NCI-H69 (cell line): ENCODE measurements at regions not wholly inside any gene's neighbourhood (a gene's known extent, or its start where the extent isn't known, plus 50 kb on each side); places are given as distances from the start of the nearest gene placed in this dataset.

Experiments
- DNase-seq: peaks from one replicate; lab custom pipeline; 2025; lab: John Stamatoyannopoulos, UW

DNA sequence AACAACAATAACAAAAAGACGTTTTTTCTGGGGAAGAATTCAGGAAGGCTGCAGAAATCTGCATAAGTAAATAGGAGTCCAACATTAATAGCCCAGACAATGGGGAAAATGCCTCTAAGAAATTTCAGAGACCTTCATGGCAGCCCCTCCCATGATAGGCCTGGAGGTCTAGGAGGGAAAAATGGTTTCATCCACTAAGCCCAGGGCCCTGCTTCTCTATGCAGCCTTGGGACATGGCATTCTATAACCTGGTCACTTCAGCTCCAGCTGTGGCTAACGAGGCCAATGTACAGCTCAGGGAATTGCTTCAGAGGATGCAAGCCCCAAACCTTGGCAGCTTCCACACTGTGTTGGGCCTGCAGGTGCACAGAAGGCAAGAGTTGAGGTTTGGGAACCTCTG, 125.6 kb upstream of the GMNC start:
- DNase-seq: no peak

DNA sequence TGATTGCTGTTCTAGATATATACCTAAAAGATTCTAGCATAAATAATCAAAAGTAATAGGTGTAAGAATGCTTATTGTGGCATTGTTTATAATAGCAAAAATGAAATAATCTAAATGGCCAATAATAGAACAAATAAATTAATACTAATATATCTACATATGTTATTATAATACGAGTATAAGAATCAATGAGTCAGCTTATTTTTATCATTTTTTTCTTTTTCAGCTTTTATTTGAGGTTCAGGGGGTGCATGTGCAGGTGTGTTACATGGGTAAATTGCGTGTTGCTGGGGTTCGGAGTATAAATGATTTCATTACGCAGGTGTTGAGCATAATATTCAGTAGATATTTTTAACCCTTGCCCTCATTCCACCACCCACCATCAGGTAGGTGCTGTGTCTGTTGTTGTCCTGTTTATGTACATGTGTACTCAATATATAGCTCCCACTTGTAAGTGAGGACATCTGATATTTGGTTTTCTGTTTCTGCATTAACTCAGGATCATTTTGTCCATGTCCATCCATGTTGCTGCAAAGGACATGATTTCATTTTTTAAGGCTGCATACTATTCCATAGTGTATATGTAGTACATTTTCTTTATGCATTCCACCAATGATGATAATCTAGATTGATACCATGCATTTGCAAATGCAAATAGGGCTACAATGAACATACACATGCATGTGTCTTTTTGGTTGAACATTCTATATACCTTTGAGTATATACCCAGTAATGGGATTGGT, 122.2 kb upstream of the GMNC start:
- DNase-seq: no peak

DNA sequence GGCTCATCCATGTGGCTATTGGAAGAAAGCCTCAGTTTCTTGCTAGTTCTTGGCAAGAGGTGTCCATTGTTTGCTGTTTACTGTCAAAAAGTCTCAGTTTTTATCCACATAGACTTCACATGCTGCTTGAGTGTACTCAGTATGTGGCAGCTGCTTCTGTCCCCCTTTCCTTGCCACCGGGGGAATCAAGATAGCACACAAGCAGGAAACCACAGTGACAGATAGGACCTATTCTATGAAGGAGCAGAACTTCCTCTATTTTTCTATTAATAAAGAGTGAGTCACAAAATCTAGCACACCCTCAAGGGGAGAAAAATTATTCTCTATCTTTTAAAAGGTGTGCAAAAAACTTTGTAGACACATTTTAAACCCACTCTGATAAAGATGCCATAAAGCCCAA, 121.4 kb upstream of the GMNC start:
- DNase-seq: no peak

DNA sequence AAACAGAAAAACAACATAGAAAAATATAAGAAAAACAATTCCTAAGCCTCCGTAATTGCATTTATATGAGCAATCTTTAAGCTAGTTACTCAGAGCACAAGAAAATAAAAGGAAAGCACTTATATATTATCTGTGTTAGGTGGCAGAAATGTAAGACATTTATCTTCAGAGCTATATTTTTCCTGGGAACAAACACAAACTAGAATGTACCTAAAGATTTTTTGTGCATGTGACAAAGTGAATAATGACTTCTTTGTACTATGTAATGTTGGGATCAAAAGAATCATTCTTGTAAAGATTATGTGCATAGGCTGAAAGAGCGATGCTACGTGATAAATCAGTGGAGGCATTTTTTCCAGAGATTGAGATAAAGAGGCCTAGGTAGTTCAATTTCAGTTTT, 111.3 kb upstream of the GMNC start:
- no peak for DNase-seq

DNA sequence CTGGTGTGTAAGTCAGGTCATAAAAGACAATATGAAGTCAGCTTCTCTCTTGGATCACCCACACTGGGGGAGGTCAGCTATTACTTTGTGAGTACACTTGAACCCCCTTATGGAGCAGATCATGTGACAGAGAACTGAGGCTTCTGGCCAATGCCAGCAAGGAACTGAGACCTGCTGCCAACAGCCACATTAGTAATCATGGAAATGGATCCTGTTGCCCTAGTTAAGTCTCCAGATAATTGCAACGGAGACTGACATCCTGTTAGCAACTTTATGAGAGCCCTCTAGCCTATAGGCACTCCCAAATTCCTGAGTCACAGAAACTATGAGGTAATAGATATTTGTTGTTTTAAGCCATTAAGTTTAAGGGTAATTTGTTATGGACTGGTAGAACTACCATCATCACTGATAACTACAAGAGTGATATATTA, 110.4 kb upstream of the GMNC start:
- peak; percentile 7 for DNase-seq

DNA sequence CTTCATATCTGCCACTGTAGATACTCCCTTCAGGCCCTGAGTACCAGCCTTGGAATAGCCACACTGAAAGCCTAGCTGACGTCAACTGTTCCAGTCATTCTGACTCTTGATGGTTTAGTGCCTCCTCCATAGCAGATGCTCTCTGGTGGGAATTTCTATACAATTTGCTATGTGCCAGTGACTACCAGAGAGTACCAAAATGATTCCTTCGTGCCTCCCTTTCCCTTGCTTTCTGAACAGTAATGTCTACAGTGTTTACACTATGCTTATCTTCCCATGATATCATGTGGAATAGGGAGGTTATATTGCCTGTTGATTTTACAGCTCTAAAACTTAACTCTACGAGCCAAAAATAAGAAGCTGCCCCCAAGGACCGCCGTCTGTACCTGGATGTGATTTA, 109.7 kb upstream of the GMNC start:
- DNase-seq: no peak

DNA sequence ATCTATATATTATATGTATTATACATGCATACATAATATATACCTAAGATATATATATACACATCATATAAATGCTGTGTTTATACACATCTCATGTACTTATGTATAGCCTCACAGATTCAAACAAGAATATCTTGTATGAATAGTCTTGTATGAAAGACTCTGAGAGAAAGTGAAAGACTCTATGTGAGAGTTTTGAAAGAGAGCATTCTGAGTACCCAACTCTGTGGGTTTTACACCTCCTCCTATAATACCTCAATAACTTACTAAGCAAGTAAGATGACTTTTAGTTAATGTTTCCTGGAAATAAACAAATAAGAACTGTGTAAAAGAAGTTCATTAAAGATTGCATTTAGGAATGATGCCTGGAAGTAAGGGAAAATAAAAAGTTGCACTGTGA, 108.1 kb upstream of the GMNC start:
- DNase-seq: no peak

DNA sequence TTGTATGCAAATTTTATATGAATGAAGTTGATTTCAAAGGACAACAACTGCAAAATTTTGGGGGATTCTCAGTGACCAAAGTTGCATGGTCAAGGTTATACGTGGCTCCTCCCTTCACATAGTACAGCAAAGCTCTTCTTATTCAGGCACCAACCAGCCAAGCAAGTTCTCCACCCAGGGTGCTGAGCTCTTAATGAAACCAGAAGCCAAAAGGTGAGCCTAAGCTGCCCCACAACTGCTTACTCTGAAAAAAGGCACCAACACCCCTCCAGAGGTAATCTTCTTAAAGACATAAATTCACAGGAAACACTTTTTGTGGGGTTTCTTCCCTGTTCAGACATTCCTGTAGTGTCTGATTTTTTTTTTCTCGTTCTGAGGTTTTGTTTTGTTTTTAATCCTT, 106.1 kb upstream of the GMNC start:
- DNase-seq: no peak

DNA sequence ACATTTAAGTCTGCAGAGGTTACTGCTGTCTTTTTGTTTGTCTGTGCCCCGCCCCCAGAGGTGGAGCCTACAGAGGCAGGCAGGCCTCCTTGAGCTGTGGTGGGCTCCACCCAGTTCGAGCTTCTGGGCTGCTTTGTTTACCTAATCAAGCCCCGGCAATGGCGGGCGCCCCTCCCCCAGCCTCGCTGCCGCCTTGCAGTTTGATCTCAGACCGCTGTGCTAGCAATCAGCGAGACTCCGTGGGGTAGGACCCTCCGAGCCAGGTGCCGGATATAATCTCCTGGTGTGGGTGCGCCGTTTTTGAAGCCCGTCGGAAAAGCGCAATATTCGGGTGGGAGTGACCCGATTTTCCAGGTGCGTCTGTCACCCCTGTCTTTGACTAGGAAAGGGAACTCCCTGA, 102.4 kb upstream of the GMNC start:
- DNase-seq: peak; percentile 9

DNA sequence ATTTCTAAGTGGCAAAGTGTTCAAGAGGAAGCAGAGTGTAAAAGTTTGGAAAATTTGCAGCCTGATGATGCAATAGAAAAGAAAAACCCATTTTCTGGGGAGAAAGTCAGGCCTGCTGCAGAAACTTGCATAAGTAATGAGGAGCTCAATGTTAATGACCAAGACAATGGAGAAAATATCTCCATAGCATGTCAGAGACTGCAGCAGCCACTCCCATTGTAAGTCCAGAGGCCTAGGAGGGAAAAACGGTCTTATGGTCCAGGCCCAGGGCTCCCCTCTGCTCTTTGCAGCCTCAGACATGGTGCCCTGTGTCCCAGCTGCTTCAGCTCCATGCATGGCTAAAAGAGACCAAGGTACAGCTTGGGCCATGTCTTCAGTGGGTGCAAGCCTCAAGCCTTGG, 96.6 kb upstream of the GMNC start:
- no peak for DNase-seq

DNA sequence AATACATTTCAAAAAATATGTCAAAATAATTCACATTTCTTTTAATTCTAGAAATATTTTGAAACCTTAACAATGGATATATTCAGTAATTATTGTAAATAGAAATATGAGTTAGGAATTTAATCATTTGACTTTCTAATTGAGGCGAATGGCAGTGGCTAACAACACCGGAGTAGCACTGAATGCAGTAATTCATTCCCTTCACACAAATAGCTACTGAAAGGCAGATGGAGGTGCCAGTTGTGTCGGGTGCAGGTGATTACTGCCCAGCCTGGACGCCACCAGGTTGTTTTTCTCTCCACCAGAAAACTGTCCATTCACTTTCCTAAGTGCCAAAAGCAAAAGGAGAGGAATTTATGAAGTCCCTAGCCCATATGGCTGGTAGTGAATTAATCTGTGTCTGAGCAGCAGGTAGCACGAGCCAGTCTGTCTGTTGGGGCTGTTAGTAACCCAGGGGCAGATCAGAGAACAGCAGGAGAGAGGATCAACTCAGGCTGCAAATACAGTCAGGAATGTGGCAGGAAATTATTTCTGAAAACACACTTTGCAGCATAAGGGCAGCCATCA, 79.3 kb upstream of the GMNC start:
- DNase-seq: peak; percentile 58

DNA sequence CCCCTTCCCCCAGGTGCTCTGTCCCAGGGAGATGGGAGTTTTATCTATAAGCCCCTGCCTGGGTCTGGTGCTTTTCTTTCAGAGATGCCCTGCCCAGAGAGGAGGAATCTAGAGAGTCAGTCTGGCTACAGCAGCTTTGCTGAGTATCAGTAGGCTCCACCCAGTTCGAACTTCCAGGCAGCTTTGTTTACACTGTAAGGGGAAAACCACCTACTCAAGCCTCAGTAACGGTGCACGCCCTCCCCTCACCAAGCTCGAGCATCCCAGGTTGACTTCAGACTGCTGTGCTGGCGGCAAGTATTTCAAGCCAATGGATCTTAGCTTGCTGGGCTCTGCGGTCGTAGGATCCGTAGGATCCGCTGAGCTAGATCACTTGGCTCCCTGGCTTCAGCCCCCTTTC, 72.1 kb upstream of the GMNC start:
- DNase-seq: peak; percentile 29

DNA sequence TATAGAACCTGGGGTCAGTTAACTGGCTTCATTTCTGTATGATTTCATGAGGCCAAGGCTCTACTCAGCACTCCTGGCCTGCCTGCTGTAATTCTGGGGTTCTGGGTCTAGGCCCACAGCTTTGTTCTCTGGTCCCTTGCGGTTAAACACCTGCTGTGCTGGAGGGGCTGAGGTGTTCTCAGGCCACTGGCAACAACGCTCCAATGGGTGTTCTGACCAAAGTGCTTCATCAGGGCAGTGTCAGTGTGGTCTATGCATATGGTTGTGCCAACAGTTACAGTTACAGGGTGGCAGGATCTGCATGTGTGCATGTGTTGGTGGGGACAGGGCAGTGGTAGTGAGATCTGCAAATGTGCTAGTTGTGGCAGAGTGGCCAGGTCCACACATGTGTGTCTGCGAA, 64.1 kb upstream of the GMNC start:
- DNase-seq: no peak

DNA sequence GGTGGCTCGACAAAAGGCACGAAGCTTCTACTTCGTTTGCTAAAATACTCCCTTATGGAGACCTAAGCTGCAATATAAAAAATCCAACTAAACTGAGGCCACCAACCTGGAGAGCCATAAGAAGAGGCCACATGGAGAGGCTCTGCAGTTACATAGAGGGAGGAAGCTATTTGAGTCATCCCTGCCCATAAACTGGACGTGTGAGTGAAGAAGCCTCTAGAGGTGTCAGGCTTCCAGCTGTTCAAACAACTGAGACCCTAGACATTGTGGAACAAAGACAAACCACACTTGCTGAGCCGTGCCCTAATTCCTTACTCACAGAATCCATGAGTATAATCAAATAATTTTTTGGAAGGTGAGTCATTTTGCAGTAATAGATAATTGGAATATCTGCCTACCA, 50.2 kb upstream of the GMNC start:
- peak; percentile 30 for DNase-seq
